GM18861 (cell line): ENCODE measurements at regions not wholly inside any gene's neighbourhood (a gene's known extent, or its start where the extent isn't known, plus 50 kb on each side); places are given as distances from the start of the nearest gene placed in this dataset.
A peak's percentile ranks its signal among the peaks of the same experiment; 100 is the strongest.

Experiments used
- ATAC-seq: cut with Tn5 transposase; IDR thresholded peaks from one replicate; pipeline ENCODE4 v1.9.1; 2021; ENCODE audit not compliant: unreplicated experiment

DNA sequence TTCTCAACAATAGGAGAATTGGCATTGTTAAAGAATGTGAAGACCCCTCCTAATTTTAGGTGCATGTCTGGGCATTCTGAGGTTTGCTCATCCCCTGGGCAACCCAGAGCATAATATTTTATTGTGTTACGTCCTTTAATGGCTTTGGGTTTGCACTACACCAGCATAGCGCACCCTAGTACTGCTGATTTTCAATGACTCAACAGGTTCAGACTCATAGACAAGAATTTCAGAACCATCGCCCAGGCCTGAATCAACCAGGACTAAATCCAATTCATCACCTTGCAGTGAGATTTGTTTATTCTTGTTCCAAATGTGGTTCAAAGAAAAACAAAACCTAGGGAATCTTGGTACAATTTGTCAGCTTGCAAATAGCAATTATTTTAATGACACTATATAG is 137.8 kb upstream of the PHACTR1 start:
- no peak for ATAC-seq

GRCh38 chr6:12580290-12580689 is 136.3 kb upstream of the PHACTR1 start:
- no peak for ATAC-seq

GRCh38 chr6:12582421-12583110 is 134.0 kb upstream of the PHACTR1 start:
- ATAC-seq, result no peak

DNA sequence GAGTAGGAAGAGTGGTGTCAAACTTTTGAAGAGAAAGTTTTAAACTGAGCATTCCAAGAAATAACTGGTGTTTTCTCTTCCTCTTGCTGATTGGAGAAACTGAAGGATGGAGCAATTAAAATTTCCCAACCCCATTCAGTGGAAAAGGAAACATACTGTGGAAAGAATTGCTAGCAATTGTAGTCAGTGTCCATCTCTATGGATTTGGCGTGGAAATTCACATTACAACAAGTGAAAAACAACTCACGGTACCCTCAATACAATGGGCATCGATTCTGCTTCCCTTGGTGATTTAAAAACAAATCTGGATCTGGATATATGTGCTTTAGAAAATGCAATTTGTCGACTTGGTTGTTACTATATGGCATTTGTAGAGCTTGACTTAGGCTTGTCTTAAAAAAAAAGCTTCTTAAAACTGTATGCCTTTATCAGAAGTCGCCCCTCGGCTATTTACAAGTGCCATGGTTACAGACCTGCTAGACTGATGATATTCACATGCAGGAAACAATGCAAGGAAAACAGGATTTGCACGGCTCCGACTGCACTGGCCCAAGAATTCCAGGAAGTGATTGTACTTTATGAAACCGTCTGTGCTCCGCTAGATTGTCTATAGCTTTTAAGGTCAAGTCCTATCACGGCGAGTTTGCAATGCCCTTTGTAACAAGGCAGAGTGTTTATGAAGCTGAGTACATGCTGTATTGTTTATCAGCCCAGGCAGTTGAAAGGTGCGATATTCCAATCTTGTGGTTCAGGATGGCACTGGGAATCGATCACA is 131.7 kb upstream of the PHACTR1 start:
- no peak for ATAC-seq

- no peak for ATAC-seq
Measured at GRCh38 chr6:12585497-12585958, 131.0 kb upstream of the PHACTR1 start.

DNA sequence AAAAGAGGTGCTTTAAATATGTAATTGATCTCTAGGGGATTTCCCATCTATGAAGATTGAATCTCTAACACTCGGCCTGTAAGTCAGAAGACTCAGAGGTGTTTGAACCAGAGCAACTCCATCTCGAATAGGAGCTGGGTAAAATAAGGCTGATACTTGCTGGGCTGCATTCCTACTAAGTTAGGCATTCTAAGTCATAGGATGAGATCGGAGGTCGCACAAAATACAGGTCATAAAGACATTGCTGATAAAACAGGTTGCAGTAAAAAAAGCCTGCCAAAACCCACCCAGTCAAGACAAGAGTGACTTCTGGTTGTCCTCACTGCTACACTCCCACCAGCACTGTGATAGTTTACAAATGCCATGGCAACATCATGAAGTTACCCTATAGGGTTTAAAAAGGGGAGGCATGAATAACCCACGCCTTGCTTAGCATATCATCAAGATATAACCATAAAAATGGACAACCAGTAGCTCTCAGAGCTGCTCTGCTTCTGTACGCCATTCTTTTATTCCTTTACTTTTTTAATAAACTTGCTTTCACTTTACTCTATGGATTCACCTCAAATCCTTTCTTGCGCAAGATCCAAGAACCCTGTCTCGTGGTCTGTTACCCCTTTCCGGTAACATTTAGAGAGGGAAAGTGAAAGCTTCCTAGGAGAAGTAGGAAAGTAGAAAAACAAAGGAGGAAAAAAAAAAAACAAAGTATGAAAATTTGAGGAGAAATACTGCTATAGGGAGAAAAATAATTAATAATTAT is 129.7 kb upstream of the PHACTR1 start:
- no peak for ATAC-seq

DNA sequence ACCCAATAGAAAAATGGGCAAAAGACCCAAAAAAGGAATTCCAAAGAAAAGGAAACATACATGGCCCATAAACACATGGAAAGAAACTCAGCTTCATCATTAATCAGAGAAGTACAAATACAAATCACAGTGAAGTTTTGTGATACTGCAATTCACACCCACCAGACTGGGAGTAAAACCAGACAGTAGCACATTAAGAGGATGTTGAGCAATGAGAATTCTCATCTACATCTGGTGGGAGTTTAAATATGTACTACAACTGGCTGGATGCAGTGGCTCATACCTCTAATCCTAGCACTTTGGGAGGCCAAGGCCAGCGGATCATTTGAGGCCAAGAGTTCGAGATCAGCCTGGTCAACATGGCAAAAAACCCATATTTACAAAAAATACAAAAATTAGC is 125.7 kb upstream of the PHACTR1 start:
- no peak for ATAC-seq

DNA sequence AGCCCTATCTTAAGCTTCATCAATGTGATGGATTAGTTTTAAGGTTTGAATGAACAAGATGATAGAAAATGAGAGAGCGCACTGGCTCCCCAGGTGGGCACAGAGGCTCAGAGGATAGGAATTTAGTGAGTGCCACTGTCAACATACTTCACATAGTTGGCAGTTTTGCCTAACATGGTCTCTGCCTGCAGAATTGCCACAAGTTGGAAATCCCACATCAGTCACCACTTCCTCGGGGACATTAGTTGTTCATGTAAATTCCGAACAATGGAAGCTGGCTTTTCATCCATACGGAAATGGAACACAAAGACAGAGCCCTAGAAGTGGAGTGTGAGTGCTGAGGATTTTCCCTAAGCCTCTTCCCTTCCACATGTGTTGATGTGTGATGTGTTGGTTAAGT is 123.9 kb upstream of the PHACTR1 start:
- ATAC-seq, result no peak

- ATAC-seq, result peak; percentile 46
Measured at GRCh38 chr6:12593771-12594529, 122.6 kb upstream of the PHACTR1 start.

GRCh38 chr6:12594530-12594893 is 122.1 kb upstream of the PHACTR1 start:
- ATAC-seq, result no peak

DNA sequence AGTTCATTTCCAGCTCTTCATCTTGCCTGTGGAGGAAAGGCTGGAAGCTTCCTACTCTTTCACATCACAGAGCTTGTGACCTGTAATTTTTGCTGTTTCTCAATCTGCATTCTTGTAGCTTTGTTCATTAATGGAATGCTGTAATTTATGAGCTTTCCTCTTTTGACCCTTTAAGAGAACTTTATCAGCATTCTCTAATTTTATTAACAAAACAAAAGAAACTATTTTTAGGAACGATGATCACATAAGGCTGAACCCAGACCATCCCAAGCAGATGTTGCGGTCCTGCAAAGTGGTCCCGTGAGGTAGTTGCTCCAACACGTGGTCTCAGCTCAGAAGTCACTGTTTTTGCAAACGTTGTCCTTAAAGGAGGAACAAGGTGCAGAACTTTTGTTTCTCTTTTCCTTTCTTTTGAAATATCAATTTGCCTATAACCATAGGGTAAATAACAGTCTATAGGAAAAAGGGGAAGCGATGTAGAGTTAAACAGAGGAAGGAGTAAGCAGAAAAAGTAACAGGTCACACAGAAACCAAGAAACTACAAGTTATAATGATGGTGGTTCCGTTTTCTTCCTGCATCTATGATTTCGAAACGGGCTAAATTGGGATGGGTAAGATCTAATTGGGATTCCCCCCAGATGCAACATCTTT is 121.3 kb upstream of the PHACTR1 start:
- ATAC-seq, result peak; percentile 62

- ATAC-seq, result no peak
Measured at GRCh38 chr6:12596731-12597130, 119.8 kb upstream of the PHACTR1 start.

DNA sequence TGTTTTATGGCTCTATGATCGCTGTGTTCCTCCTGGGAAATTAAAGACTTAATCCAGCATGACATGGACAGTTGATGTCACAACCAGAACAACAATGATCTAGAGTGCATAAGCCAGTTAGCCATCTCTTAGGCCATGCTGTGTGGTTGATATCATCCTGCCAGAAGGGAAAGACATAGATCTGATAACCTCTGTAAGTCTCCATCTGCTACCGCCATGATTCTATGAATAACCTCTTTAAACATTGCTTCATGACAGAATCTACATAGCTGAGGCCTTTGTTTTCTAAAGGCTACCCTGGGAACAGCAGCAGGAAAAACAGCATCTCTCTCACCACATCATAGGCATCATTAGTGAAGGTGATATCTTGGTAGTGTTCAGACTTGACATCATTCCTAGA is 117.6 kb upstream of the PHACTR1 start:
- ATAC-seq, result no peak

DNA sequence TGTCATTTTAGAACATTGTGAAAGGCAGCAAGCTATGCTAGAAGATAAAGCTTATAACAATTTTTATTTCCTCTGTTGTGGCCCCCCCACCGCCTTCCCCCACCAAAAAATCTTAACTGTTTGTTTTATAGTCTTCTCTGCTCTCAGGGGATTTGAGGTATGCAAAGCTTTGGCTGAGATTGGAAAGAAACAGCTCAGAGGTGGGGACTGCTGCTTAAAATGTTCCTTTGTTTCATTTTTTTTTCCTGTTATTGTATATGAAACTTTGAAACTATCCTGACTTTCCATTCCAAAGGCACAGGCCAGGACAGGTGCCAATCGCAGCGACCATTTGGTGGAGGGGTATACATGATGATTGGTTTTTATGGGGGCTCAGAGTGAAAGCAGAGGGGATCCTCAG is 114.7 kb upstream of the PHACTR1 start:
- ATAC-seq, result no peak

DNA sequence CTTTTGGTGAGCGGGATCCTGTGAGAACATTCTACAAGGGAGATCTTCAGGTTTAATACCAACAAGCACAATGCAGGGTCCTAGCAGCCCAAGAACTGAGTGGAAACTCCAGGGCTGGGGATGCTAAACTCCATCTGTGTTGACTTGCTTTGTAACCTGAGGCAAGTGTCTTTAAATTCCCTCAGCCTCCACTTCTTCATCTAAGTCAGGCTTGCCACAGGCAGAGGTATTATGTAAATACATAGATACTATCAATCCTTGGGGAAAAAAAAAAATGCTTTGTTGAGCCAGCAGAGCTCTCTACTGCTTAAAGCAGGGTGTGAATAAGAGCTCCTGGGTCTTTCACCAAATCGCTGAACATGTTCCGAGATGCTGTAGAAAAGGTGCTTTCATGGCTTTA is 114.2 kb upstream of the PHACTR1 start:
- ATAC-seq, result no peak

GRCh38 chr6:12602951-12603672 is 113.5 kb upstream of the PHACTR1 start:
- ATAC-seq, result no peak

- no peak for ATAC-seq
Measured at GRCh38 chr6:12603673-12604049, 112.9 kb upstream of the PHACTR1 start.

- peak; percentile 24 for ATAC-seq
Measured at GRCh38 chr6:12605888-12606345, 110.7 kb upstream of the PHACTR1 start.

GRCh38 chr6:12606616-12607015 is 110.0 kb upstream of the PHACTR1 start:
- no peak for ATAC-seq
